ENCODE measurements at regions not wholly inside any gene's neighbourhood (a gene's known extent, or its start where the extent isn't known, plus 50 kb on each side); places are given as distances from the start of the nearest gene placed in this dataset.

GRCh38 chr20:60274717-60275116 lies 316.5 kb downstream of the CDH26 start:
- DNase-seq (ENCODE audit: low spot score): no peak

GRCh38 chr20:60281295-60281694 lies 323.1 kb downstream of the CDH26 start:
- no peak for DNase-seq (ENCODE audit: low spot score)

DNA sequence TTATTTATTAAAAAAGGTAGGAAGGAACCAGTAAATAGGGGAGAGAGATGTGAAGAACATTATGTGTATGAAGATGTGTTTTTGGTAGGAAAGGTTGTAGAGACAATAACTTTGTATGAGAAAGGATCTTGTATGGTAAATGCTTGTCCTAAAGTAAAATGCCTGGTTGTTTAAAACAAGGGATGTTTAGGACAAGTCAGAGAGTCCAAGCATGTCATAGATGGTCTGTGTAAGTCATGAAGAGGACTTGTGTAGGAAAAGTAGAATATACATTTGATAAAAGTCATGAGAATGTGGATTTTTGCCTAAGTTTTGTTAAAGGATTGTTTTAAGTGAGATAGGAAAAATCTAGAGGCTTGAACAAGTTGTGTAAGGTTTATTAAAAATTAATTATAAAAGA lies 325.1 kb downstream of the CDH26 start:
- DNase-seq (ENCODE audit: low spot score): no peak

GRCh38 chr20:60286764-60287163 lies 328.5 kb downstream of the CDH26 start:
- DNase-seq (ENCODE audit: low spot score): no peak

GRCh38 chr20:60288945-60289344 lies 330.7 kb downstream of the CDH26 start:
- no peak for DNase-seq (ENCODE audit: low spot score)

DNA sequence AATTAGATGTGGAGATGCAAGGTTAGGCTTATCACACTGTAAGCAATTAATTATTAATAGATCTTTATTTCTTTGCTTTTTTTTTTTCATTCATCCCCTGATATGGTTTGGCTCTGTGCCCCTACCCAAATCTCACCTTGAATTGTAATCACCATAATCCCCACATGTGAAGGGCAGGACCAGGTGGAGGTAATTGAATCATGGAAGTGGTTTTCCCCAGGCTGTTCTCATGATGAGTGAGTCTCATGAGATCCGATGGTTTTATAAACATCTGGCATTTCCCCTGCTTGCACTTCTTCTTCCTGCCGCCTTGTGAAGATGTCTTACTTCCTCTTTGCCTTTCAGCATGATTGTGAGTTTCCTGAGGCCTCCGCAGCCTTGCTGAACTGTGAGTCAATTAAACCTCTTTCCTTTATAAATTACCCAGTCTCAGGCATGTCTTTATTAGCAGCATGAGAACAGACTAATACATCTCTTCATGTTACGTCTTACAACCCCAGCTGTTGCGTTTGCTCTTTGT lies 333.8 kb downstream of the CDH26 start:
- no peak for DNase-seq (ENCODE audit: low spot score)

DNA sequence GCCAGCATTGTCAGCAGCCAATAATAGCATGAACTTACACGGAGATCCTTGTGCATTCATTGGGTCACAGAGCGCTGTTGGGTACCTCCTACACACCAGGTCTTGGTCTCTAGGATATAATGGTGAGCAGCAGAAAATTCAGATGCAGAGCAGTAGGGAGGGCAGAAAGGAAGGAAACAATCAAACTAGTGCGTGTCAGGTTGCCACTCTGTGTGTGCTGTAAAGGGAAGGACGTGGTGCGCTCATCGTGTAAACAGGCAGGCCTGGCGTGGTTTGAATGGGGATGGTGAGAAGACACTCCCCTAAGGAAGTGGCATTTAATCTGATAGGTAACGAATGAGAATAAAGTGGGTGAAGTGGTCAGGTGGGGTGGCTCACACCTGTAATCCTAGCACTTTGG lies 336.4 kb downstream of the CDH26 start:
- DNase-seq (ENCODE audit: low spot score): no peak

GRCh38 chr20:60295214-60295613 lies 337.0 kb downstream of the CDH26 start:
- DNase-seq (ENCODE audit: low spot score): no peak

GRCh38 chr20:60297649-60298048 lies 339.4 kb downstream of the CDH26 start:
- no peak for DNase-seq (ENCODE audit: low spot score)

DNA sequence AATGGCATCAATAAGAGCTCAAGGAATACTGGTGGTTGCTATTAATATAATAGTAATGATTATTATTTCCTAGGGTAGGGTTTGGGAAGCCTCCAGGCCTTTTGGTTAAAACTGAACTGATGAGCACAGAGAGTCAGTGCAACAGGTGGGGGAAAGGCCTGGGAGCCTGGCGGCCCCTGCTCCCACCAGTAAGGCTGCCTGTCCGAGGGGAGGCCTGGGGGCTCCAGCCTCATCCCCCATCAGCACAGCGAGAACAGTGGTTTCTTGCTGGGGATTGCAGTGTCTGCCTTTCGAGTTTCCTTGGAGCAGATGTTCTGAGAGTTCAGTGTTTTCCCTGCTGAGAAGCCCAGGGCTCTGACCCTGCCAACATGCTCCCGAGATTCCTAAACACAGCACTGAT lies 340.4 kb downstream of the CDH26 start:
- DNase-seq (ENCODE audit: low spot score): no peak

- no peak for DNase-seq (ENCODE audit: low spot score)
Observed at GRCh38 chr20:60299951-60300350, 341.7 kb downstream of the CDH26 start.

- no peak for DNase-seq (ENCODE audit: low spot score)
Observed at GRCh38 chr20:60300374-60300773, 342.2 kb downstream of the CDH26 start.

DNA sequence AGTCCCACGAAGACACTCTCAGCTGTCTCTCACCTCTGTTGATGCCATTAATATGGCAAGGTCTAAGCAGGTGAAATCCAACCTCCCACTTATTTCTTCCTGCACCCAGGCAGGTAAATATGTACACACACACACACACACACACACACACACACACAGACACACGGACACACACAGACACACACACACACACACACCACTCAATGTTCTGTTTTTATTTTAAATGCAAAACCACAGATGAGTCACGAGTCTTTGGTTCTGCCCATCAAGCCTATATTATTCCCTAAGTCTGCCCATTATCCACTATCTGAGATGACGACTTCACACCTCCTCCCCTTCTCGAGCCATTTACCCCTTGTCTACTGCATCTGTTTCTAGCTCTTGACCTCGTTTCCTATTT lies 344.7 kb downstream of the CDH26 start:
- no peak for DNase-seq (ENCODE audit: low spot score)

DNA sequence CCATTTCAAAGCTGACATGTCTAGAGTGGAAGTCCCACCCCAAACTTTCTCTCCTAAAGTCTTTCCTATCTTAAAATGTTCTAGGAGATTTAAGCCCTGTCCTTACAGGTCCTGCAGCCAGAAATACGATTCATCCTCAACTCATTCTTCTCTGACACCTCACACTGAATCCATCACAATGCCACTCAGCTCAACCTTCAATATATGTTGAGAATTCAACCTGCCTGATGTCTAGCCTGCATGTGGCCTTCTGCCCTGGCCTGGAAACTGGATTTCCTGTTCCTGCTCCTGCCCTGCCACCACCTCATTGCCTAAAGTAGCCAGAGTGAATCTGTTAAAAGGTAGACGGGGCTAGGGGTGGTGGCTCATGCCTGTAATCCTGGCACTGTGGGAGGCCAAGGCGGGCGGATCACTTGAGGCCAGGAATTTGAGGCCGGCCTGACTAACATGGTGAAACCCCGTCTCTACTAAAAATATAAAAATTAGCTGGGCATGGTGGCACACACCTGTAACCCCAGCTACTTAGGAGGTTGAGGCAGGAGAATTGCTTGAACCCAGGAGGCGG lies 345.9 kb downstream of the CDH26 start:
- DNase-seq (ENCODE audit: low spot score): no peak

- DNase-seq (ENCODE audit: low spot score): no peak
Observed at GRCh38 chr20:60304931-60305330, 346.7 kb downstream of the CDH26 start.

- DNase-seq (ENCODE audit: low spot score): no peak
Observed at GRCh38 chr20:60306105-60306504, 347.9 kb downstream of the CDH26 start.

DNA sequence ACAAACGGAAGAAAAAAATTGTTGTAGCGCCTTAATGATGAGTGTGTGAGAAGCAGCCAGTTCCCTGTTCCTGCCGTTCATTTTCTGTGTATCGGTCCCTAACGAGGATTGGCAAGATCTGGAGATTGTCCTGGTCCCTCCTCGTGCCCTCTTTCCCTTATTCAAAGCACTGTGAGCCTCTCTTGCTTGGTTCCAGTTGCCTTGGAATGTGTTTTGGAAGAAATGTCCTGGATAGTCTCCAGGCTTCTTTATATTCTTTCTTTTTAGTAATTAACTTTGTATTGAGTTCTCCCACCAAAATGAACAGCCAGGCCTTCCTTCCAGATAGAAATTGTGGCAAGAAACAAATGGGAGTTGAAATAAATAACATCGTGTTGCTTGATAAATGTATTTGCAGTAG lies 348.3 kb downstream of the CDH26 start:
- no peak for DNase-seq (ENCODE audit: low spot score)

- DNase-seq (ENCODE audit: low spot score): no peak
Observed at GRCh38 chr20:60310560-60311349, 352.5 kb downstream of the CDH26 start.

GRCh38 chr20:60313191-60313590 lies 355.0 kb downstream of the CDH26 start:
- DNase-seq (ENCODE audit: low spot score): no peak

DNA sequence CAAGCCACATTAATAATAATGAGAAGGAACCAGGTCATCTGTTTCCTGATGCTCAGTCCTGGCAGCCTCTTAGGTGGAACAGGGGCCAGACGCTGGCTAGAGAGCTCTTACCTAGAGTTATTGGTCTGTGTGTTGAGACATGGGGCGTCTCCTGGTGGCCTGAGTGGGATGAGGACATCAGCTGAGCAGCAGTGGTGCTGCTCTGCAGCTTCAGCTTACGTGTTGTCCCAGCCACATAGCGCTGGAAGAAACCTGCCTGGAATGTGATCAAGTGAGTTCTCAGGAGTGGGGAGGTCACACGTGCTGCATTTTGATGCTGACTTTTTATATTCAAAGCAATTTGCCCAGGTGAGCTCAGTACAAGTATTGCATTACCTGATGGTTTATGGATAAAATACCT lies 355.4 kb downstream of the CDH26 start:
- no peak for DNase-seq (ENCODE audit: low spot score)

GRCh38 chr20:60314727-60315126 lies 356.5 kb downstream of the CDH26 start:
- no peak for DNase-seq (ENCODE audit: low spot score)

GRCh38 chr20:60316476-60317158 lies 358.4 kb downstream of the CDH26 start:
- no peak for DNase-seq (ENCODE audit: low spot score)

DNA sequence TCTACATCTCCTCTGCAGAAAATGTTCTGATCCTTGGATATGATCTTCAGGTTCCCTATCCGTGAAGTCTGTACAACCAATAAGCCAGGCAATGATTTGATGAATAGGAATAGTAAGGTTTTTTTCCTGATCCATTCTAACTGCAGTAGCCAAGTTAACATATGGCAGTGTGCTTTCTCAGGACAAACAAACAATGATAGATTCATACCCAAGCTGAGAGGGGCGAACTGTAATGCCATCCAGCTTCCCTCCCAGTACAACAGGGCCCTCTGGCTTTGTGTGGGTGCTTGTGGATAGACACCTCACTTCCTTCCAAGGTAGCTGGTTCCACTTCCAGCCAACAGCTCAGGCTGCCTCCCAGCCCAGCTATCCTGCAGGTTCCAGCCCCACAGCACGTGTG lies 359.2 kb downstream of the CDH26 start:
- no peak for DNase-seq (ENCODE audit: low spot score)

All from ecto neural progenitor cell (in vitro differentiated cells).